Endodermal cell (in vitro differentiated cells): ENCODE measurements at regions not wholly inside any gene's neighbourhood (a gene's known extent, or its start where the extent isn't known, plus 50 kb on each side); places are given as distances from the start of the nearest gene placed in this dataset.
A peak's percentile ranks its signal among the peaks of the same experiment; 100 is the strongest.

Experiments used
- DNase-seq: peaks from one replicate; pipeline ENCODE4 v3.0.0-alpha.2; 2017
- H3K27ac ChIP-seq: 2 replicates; pipeline ENCODE4 v1.5.1; 2013; ENCODE audit warnings: mild to moderate bottlenecking, low read depth, low read length, moderate library complexity
- H3K27me3 ChIP-seq: 2 replicates; pipeline ENCODE4 v1.6.1; 2013; ENCODE audit warnings: mild to moderate bottlenecking, low read length, moderate library complexity; ENCODE audit not compliant: insufficient read depth, control insufficient read depth, poor library complexity, severe bottlenecking
- H3K36me3 ChIP-seq: 2 replicates; pipeline ENCODE4 v1.7.0; 2013; ENCODE audit warnings: mild to moderate bottlenecking, low read length, moderate library complexity; ENCODE audit not compliant: control insufficient read depth, insufficient read depth
- H3K4me1 ChIP-seq: one replicate; pipeline ENCODE4 v1.7.0; 2013; ENCODE audit warnings: low read length; ENCODE audit not compliant: control insufficient read depth, insufficient read depth
- H3K4me3 ChIP-seq: 2 replicates; pipeline ENCODE4 v1.5.1; 2013; ENCODE audit warnings: mild to moderate bottlenecking, low read length, moderate library complexity
- H3K9ac ChIP-seq: 2 replicates; pipeline ENCODE4 v1.6.1; 2013; ENCODE audit warnings: mild to moderate bottlenecking, low read length, moderate library complexity; ENCODE audit not compliant: poor library complexity, severe bottlenecking; ENCODE audit errors: extremely low read depth
- H3K9me3 ChIP-seq: 2 replicates; pipeline ENCODE4 v1.6.1; 2013; ENCODE audit warnings: mild to moderate bottlenecking, low read length, moderate library complexity; ENCODE audit not compliant: control insufficient read depth
- H3K27ac Mint-ChIP-seq: 2 replicates; pipeline ENCODE4 v1.8.0; 2020; ENCODE audit warnings: mixed read lengths
- H3K27me3 Mint-ChIP-seq: 2 replicates; pipeline ENCODE4 v1.8.0; 2021; ENCODE audit warnings: mild to moderate bottlenecking, mixed read lengths; ENCODE audit not compliant: insufficient read depth
- H3K36me3 Mint-ChIP-seq: 2 replicates; pipeline ENCODE4 v1.8.0; 2020; ENCODE audit warnings: low read depth, mixed read lengths
- H3K4me1 Mint-ChIP-seq: 2 replicates; pipeline ENCODE4 v1.8.0; 2020; ENCODE audit warnings: mixed read lengths
- H3K4me3 Mint-ChIP-seq: 2 replicates; pipeline ENCODE4 v1.8.0; 2020; ENCODE audit warnings: mild to moderate bottlenecking, moderate library complexity, mixed read lengths
- H3K9me3 Mint-ChIP-seq: 2 replicates; pipeline ENCODE4 v1.8.0; 2020; ENCODE audit warnings: mild to moderate bottlenecking, mixed read lengths
- CTCF ChIP-seq: fragments of 200-600 bp; sonication (generic); conservative IDR thresholded peaks from 2 replicates; pipeline ENCODE4 v1.5.0; 2021; ENCODE audit warnings: antibody characterized with exemption, mild to moderate bottlenecking
- WGBS, 2 experiments: methylation state at CpG; one replicate each; pipeline versions ENCODE4 v1.1.5 to v1.1.7; 2013; ENCODE audit warnings: missing lambda C conversion rate in 2 of 2, mixed read lengths in 1 of 2; ENCODE audit not compliant: insufficient coverage in 1 of 2, insufficient read length in 1 of 2; 5-methylcytosine and 5-hydroxymethylcytosine counted together

DNA sequence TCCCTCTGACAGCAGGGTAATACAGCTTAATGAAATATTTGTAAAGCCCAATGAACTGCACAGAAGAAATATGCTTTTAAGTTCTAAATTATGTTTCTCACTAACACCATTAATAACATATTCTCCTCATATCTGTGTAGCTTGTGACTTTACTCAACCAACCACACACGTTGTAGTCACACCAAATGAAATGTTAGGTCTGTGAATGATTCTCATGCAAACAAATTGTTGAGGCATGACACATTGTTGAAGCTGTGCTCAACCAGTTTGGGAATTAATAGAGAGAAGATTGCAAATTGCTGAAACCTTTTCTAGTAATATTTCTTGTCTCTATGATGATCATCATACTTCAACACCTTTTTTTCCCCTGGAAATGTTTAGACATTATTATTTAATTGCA lies 645.9 kb downstream of the PCDH7 start:
- no peaks in the 10 kb centered on the region for H3K27me3 Mint-ChIP-seq
- H3K36me3 Mint-ChIP-seq: no peaks in the 10 kb centered on the region
- WGBS, 2 experiments: 88% methylated on average over 1 of the region's 1 CpG; no CpG with 5 or more reads in 1 of the 2 experiments

GRCh38 chr4:31370866-31371465 lies 650.8 kb downstream of the PCDH7 start:
- peaks cover 10% of the 10 kb centered on the region for H3K9me3 Mint-ChIP-seq
- H3K27me3 ChIP-seq: no peaks in the 10 kb centered on the region
- no peak for DNase-seq
- H3K9me3 ChIP-seq: peaks cover 7% of the 10 kb centered on the region
- peak; percentile 85 for TF ChIP-seq CTCF
- H3K4me3 Mint-ChIP-seq: no peak overlapping the region
- no peaks in the 10 kb centered on the region for H3K36me3 Mint-ChIP-seq
- no peaks in the 10 kb centered on the region for H3K4me1 Mint-ChIP-seq
- WGBS, 2 experiments: 68% methylated on average over 3 of the region's 3 CpGs; no CpG with 5 or more reads in 1 of the 2 experiments
- H3K9ac ChIP-seq: no peak overlapping the region
- H3K27ac Mint-ChIP-seq: no peak overlapping the region
- no peak overlapping the region for H3K27ac ChIP-seq
- no peaks in the 10 kb centered on the region for H3K36me3 ChIP-seq
- H3K4me3 ChIP-seq: no peak overlapping the region
- no peaks in the 10 kb centered on the region for H3K4me1 ChIP-seq
- H3K27me3 Mint-ChIP-seq: no peaks in the 10 kb centered on the region

More for the DNA sequence above, 645.9 kb downstream of the PCDH7 start:
- H3K27ac Mint-ChIP-seq: no peak overlapping the region
- Histone ChIP-seq H3K9me3 (no peaks in the 10 kb centered on the region), H3K27ac (no peak overlapping the region), H3K4me1 (no peaks in the 10 kb centered on the region), H3K9ac (no peak overlapping the region), H3K27me3 (no peaks in the 10 kb centered on the region), H3K4me3 (no peak overlapping the region), H3K36me3 (no peaks in the 10 kb centered on the region)
- H3K9me3 Mint-ChIP-seq: no peaks in the 10 kb centered on the region
- TF ChIP-seq CTCF: no peak
- H3K4me3 Mint-ChIP-seq: no peak overlapping the region
- DNase-seq: no peak
- no peaks in the 10 kb centered on the region for H3K4me1 Mint-ChIP-seq

- H3K4me3 ChIP-seq: no peak overlapping the region
- Mint-ChIP-seq H3K27ac (no peak overlapping the region), H3K9me3 (peaks cover 10% of the 10 kb centered on the region), H3K27me3 (no peaks in the 10 kb centered on the region), H3K4me1 (peaks cover 5% of the 10 kb centered on the region), H3K36me3 (no peaks in the 10 kb centered on the region), H3K4me3 (no peak overlapping the region)
- DNase-seq: no peak
- no peaks in the 10 kb centered on the region for H3K36me3 ChIP-seq
- H3K4me1 ChIP-seq: no peaks in the 10 kb centered on the region
- TF ChIP-seq CTCF: no peak
- H3K27me3 ChIP-seq: no peaks in the 10 kb centered on the region
- H3K9ac ChIP-seq: no peak overlapping the region
- H3K9me3 ChIP-seq: peaks cover 7% of the 10 kb centered on the region
- H3K27ac ChIP-seq: no peak overlapping the region
- WGBS, 2 experiments: 98 to 100% methylated on average over 1 to 2 of the region's 3 CpGs
Measured at GRCh38 chr4:31374256-31374960, 654.2 kb downstream of the PCDH7 start.
